ENCODE measurements at regions not wholly inside any gene's neighbourhood (a gene's known extent, or its start where the extent isn't known, plus 50 kb on each side); places are given as distances from the start of the nearest gene placed in this dataset.
"Not testable (repeated sequence)": the region's sequence is repeated elsewhere in the genome, so short reads cannot be mapped to it uniquely, and the experiment has no call there.

- no peak for DNase-seq
Measured at GRCh38 chr2:175601969-175602368, 400.1 kb downstream of the LNPK start.

DNA sequence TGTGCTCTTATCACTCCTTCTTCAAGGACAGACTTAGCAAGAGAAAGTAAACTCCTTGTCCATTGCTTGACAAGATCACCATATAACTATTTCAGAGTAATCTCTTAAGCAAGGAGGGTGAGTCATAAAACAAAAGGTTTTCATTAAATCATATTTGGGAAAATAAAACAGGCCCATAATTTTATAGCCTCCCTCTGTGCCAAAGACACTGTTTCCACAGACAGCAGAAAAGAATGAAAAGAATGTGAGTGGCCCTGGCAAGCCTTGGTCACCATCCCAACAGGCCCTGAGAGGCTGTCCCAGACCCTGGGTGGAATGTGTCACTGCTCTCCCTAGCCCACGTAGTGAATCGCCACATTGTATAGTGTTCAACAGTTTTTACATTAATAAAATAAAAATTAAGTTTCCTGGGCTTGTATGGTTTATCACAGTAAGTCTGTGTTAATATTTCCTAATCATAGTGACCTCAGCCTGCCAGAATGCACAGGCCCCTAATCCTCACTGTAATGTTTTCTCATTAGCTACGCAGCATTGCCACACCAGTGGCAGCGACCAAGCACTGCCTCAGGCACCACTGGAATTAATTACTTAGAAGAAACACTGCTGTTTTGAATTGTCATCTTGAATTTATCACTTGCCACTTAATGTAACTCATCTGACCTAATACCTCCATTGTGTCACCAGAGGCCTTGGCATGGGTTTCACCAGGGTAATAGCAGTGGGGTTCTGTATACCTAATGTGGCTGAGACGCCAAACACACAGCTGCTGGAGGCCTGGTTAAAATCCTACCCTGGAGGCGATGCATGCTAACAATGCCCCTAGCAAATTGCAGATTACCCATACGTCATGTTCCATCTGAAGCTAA, 401.9 kb downstream of the LNPK start:
- DNase-seq = no peak

DNA sequence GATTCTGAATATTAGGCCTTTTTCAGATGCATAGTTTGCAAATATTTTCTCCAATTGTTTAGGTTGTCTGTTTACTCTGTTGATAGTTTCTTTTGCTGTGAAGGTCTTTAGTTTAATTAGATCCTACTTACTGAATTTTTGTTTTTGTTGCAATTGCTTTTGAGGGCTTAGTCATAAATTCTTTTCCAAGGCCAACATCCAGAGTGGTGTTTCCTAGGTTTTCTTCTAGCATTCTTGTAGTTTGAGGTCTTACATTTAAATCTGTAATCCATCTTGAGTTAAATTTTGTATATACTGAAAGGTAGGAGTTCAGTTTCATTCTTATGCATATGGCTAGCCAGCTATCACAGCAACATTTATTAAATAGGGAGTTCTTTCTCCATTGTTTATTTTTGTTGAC, 404.8 kb downstream of the LNPK start:
- DNase-seq = no peak

DNA sequence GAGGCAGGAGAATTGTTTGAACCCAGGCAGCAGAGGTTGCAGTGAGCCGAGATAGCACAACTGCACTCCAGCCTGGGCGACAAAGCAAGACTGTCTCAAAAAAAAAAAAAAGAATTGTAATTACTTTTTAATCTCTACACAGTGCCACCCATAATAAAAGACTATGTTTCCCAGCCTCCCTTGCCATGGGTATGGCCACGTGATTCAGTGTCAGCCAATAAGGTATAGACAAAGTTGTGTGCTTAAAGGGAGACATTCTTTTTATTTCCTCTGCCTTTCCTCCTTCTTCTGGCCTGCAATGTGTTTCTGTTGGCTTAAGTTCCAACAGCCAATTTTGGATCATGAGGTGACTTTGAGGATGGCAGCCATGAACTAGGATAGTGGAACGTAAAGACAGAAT, 406.9 kb downstream of the LNPK start:
- DNase-seq = no peak

DNA sequence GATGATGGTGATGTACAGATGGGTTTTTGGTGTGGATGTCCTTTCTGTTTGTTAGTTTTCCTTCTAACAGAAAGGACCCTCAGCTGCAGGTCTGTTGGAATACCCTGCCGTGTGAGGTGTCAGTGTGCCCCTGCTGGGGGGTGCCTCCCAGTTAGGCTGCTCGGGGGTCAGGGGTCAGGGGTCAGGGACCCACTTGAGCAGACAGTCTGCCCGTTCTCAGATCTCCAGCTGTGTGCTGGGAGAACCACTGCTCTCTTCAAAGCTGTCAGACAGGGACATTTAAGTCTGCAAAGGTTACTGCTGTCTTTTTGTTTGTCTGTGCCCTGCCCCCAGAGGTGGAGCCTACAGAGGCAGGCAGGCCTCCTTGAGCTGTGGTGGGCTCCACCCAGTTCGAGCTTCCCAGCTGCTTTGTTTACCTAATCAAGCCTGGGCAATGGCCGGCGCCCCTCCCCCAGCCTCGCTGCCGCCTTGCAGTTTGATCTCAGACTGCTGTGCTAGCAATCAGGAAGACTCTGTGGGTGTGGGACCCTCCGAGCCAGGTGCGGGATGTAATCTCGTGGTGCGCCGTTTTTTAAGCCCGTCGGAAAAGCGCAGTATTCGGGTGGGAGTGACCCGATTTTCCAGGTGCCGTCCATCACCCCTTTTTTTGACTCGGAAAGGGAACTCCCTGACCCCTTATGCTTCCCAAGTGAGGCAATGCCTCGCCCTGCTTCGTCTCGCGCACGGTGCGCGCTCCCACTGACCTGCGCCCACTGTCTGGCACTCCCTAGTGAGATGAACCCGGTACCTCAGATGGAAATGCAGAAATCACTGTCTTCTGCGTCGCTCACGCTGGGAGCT, 408.2 kb downstream of the LNPK start:
- DNase-seq = not testable (repeated sequence)

GRCh38 chr2:175588213-175588612, 406.7 kb upstream of the ATP5MC3 start:
- DNase-seq = not testable (repeated sequence)

DNA sequence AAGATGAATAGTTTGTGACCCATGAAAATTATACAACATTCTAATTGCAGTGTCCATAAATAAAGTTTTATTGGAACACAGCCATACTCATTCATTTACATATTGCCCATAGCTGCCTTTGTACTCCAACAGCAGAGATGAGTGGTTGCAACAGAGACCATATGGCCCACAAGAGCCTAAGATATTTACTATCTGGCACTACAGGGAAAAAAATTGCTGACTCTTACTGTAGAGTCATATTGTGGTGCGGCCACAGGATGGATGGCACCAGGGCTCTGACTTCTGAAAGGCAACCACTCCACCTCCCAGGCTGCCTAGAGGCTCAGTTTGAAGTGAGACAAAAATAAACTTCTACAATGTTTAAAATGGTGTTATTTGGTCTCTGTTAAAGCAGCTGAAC, 404.0 kb upstream of the ATP5MC3 start:
- no peak for DNase-seq

GRCh38 chr2:175580652-175581051, 399.1 kb upstream of the ATP5MC3 start:
- no peak for DNase-seq

- DNase-seq = no peak
Measured at GRCh38 chr2:175579646-175580045, 398.1 kb upstream of the ATP5MC3 start.

DNA sequence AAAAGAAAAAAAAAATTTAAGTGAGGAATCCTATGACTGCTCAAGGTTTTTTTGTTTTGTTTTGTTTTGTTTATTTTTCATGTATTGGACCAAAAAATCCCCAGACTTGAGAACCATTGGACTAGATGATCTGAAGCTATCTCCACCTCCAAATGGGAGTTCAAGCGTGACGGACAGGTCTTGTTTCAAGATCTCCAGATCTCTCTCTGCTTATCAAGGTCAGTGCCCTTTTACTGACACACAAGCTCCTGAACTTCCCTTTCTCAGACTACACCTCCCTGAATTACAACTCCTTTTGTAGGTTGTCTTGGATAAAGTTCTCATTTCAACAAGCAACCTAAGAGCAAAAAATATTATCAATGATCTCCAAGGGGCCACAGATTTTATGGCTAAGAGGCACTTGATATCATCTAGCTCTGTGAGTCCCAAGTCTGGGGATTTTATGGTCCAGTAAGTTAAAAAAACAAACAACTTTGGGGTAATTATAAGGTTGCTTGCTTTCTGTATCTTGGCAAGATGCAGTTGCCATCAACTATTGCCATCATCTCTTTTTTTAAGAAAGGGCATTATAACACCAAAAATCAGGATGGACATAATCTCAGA, 396.0 kb upstream of the ATP5MC3 start:
- no peak for DNase-seq

DNA sequence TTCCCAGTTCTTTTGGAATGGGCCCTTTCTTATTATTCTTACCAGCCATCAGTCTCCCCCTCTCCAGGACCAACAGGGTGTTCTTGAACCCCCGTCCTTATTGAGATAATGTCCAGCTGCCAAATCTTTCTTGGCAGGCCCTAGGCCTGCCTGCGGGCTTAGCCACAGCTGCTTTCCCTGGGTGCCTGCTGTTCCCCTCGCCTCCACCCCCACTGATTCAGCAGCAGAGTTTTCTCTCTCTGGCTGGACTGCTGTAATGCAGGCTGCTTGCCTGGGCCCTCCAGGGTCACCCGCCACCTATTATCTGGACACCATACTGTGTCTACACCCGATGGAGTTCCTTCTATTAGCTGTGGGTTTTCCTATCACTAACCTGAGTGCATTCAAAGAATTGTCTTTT, 395.4 kb upstream of the ATP5MC3 start:
- DNase-seq = no peak

DNA sequence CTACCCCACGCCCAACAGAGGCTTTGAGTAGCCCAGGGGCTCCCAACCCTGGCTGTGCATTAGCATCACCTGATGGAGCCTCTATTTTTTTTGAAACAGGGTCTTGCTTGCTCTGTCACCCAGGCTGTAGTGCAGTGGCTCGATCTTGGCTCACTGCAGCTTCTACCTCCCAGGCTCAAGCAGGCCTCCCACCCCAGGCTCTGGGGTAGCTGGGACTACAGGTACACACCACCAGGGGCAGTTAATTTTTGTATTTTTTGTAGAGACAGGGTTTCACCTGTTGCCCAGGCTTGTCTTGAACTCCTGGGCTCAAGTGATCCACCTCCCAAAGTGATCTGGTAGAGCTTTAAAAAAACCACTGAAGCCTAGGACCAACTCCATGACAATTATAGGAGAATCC, 394.8 kb upstream of the ATP5MC3 start:
- DNase-seq = no peak

GRCh38 chr2:175575346-175576258, 394.1 kb upstream of the ATP5MC3 start:
- peak; percentile 23 for DNase-seq

DNA sequence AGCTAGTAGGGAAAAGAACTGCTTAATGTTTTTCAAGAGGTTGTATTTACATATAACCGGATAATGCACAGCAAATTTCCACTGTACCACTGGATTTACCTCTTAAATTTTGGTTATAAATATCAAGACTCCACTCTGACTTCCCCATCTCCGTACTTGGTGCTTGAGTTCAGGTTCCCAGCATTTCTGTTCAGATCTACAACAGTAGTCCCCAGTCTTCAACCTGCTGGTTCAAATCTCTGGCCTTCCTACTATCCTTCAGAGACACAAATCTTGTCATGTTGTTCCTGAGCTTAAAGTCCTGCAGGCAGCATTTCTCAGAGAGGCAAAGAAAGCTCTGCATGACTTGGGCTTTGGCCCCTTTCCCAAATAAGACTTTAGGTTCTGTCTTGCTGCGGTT, 392.6 kb upstream of the ATP5MC3 start:
- DNase-seq = no peak

GRCh38 chr2:175571078-175571653, 389.7 kb upstream of the ATP5MC3 start:
- no peak for DNase-seq

- no peak for DNase-seq
Measured at GRCh38 chr2:175568109-175568730, 386.7 kb upstream of the ATP5MC3 start.

- no peak for DNase-seq
Measured at GRCh38 chr2:175567435-175568061, 386.0 kb upstream of the ATP5MC3 start.

DNA sequence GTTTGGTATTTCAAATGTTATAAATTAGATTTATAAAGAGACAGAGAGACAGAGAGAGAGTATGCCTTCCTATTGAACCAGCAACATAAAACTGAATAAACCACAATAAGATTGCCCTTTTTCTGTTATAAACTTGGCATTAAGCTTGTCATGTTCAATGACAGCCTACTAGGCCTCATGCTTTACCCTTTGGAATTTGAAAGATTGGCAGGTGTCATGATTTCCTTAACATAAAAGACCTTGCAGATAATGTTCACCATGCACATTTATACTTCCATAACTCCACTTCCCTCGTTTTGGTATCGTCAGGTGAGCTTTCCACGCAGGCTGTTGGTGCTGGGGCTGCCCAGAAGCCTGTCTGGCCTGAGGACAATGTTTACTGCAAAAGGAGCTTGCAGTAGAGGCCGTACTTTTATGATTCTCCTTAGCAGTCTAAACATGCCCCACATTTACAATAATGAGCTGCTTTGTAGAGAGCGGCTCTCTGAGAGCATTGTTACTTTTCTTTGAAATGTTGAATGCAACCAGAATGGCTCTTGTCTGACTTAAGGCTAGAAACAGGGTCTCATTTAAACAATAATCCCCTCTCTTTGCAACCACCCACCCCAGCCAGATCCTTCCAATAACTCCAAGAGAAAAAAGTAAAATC, 379.1 kb upstream of the ATP5MC3 start:
- DNase-seq = no peak

GRCh38 chr2:175559613-175560012, 378.1 kb upstream of the ATP5MC3 start:
- DNase-seq = no peak

- DNase-seq = no peak
Measured at GRCh38 chr2:175557810-175558377, 376.4 kb upstream of the ATP5MC3 start.
